H9 (cell line): ENCODE measurements at regions not wholly inside any gene's neighbourhood (a gene's known extent, or its start where the extent isn't known, plus 50 kb on each side); places are given as distances from the start of the nearest gene placed in this dataset.

Experiments used
- DNase-seq: peaks from one replicate; pipeline ENCODE4 v3.0.0-alpha.2; 2017
- H2AFZ ChIP-seq: one replicate; pipeline ENCODE4 v1.6.1; 2013; ENCODE audit warnings: mild to moderate bottlenecking, low read length, control low read depth, moderate library complexity
- H2AK5ac ChIP-seq: 2 replicates; pipeline ENCODE4 v1.6.1; 2013; ENCODE audit warnings: low read length, control low read depth, mixed read lengths; ENCODE audit not compliant: insufficient read length
- H2BK120ac ChIP-seq: one replicate; pipeline ENCODE4 v1.6.1; 2013; ENCODE audit warnings: low read depth, mild to moderate bottlenecking, low read length, control low read depth, inconsistent platforms; ENCODE audit not compliant: poor library complexity, severe bottlenecking
- H2BK12ac ChIP-seq: 2 replicates; pipeline ENCODE4 v1.6.1; 2013; ENCODE audit warnings: low read length, control low read depth, mixed read lengths, low read depth; ENCODE audit not compliant: insufficient read length
- H2BK15ac ChIP-seq: 2 replicates; pipeline ENCODE4 v1.6.1; 2013; ENCODE audit warnings: low read depth, low read length, control low read depth
- H2BK20ac ChIP-seq: one replicate; pipeline ENCODE4 v1.6.1; 2013; ENCODE audit warnings: low read depth, mild to moderate bottlenecking, low read length, control low read depth, inconsistent platforms; ENCODE audit not compliant: poor library complexity, severe bottlenecking
- H2BK5ac ChIP-seq: 2 replicates; pipeline ENCODE4 v1.6.1; 2013; ENCODE audit warnings: low read length, control low read depth, mixed read lengths; ENCODE audit not compliant: insufficient read length
- H3K14ac ChIP-seq: 2 replicates; pipeline ENCODE4 v1.6.1; 2013; ENCODE audit warnings: low read length, control low read depth; ENCODE audit not compliant: insufficient read depth
- H3K18ac ChIP-seq: 2 replicates; pipeline ENCODE4 v1.6.1; 2013; ENCODE audit warnings: low read depth, mild to moderate bottlenecking, mixed read lengths, low read length, control low read depth; ENCODE audit not compliant: insufficient read length
- H3K23ac ChIP-seq: 2 replicates; pipeline ENCODE4 v1.6.1; 2013; ENCODE audit warnings: low read length, control low read depth, mixed read lengths, low read depth; ENCODE audit not compliant: insufficient read length
- H3K23me2 ChIP-seq: 2 replicates; pipeline ENCODE4 v1.6.1; 2013; ENCODE audit warnings: low read depth, mild to moderate bottlenecking, mixed read lengths, low read length, control low read depth; ENCODE audit not compliant: insufficient read length, poor library complexity, severe bottlenecking
- H3K27ac ChIP-seq: 2 replicates; pipeline ENCODE4 v1.5.1; 2013; ENCODE audit warnings: low read length, control low read depth, mixed read lengths, low read depth; ENCODE audit not compliant: insufficient read length
- H3K27me3 ChIP-seq: 2 replicates; pipeline ENCODE4 v1.6.1; 2013; ENCODE audit warnings: low read length, control low read depth, inconsistent platforms; ENCODE audit not compliant: insufficient read depth
- H3K4ac ChIP-seq: 2 replicates; pipeline ENCODE4 v1.6.1; 2013; ENCODE audit warnings: low read depth, mild to moderate bottlenecking, control low read depth, inconsistent platforms, low read length, moderate library complexity
- H3K4me1 ChIP-seq: 2 replicates; pipeline ENCODE4 v1.6.1; 2013; ENCODE audit warnings: low read length, control low read depth, inconsistent platforms; ENCODE audit not compliant: insufficient read depth
- H3K4me2 ChIP-seq: 2 replicates; pipeline ENCODE4 v1.6.1; 2013; ENCODE audit warnings: low read length, control low read depth, mixed read lengths; ENCODE audit not compliant: insufficient read length, insufficient read depth
- H3K56ac ChIP-seq: 2 replicates; pipeline ENCODE4 v1.6.1; 2013; ENCODE audit warnings: low read depth, mild to moderate bottlenecking, mixed read lengths, low read length, control low read depth; ENCODE audit not compliant: insufficient read length
- H3K79me1 ChIP-seq: 2 replicates; pipeline ENCODE4 v1.6.1; 2013; ENCODE audit warnings: low read depth, mild to moderate bottlenecking, moderate library complexity, low read length, control low read depth, inconsistent platforms; ENCODE audit not compliant: insufficient read depth, poor library complexity, severe bottlenecking
- H3K79me2 ChIP-seq: 2 replicates; pipeline ENCODE4 v1.6.1; 2013; ENCODE audit warnings: low read length, control low read depth, inconsistent platforms; ENCODE audit not compliant: insufficient read depth
- H3K9ac ChIP-seq: 2 replicates; pipeline ENCODE4 v1.6.1; 2013; ENCODE audit warnings: low read length, control low read depth, mixed read lengths; ENCODE audit not compliant: insufficient read length; ENCODE audit errors: extremely low read depth
- H3K9me3 ChIP-seq: one replicate; pipeline ENCODE4 v1.6.1; 2013; ENCODE audit warnings: low read depth, low read length, inconsistent platforms; ENCODE audit not compliant: control insufficient read depth
- H3T11ph ChIP-seq: one replicate; pipeline ENCODE4 v1.6.1; 2013; ENCODE audit warnings: mild to moderate bottlenecking, low read length, control low read depth, inconsistent platforms
- H4K20me1 ChIP-seq: one replicate; pipeline ENCODE4 v1.6.1; 2013; ENCODE audit not compliant: control insufficient read depth, insufficient read length, insufficient read depth
- H4K5ac ChIP-seq: 2 replicates; pipeline ENCODE4 v1.6.1; 2013; ENCODE audit warnings: low read depth, mild to moderate bottlenecking, mixed read lengths, low read length, control low read depth; ENCODE audit not compliant: insufficient read length
- H4K8ac ChIP-seq: replicated peaks from 2 replicates; pipeline ENCODE4 v1.6.1; 2013; ENCODE audit warnings: low read length, control low read depth, mixed read lengths, low read depth; ENCODE audit not compliant: insufficient read length
- H4K91ac ChIP-seq: 2 replicates; pipeline ENCODE4 v1.6.1; 2013; ENCODE audit warnings: low read depth, mild to moderate bottlenecking, moderate library complexity, mixed read lengths, low read length, control low read depth; ENCODE audit not compliant: insufficient read length
- H3K27ac Mint-ChIP-seq, 3 experiments: 2 replicates in 2 of 3; 3 replicates in 1 of 3; pipeline ENCODE4 v1.8.0; 2020 to 2021; ENCODE audit warnings: mixed read lengths in 3 of 3, mild to moderate bottlenecking in 1 of 3, moderate library complexity in 1 of 3
- H3K27me3 Mint-ChIP-seq: 2 replicates; pipeline ENCODE4 v1.8.0; 2021; ENCODE audit warnings: low read depth, mild to moderate bottlenecking, moderate library complexity, mixed read lengths
- H3K36me3 Mint-ChIP-seq, 3 experiments: 2 replicates in 2 of 3; 3 replicates in 1 of 3; pipeline ENCODE4 v1.8.0; 2020 to 2021; ENCODE audit warnings: low read depth in 3 of 3, mixed read lengths in 3 of 3; ENCODE audit not compliant: insufficient read depth in 1 of 3
- H3K4me1 Mint-ChIP-seq, 2 experiments: 2 replicates each; pipeline ENCODE4 v1.8.0; 2020; ENCODE audit warnings: mixed read lengths in 2 of 2
- H3K4me3 Mint-ChIP-seq, 2 experiments: 2 replicates in 1 of 2; 3 replicates in 1 of 2; pipeline ENCODE4 v1.8.0; 2020 to 2021; ENCODE audit warnings: mild to moderate bottlenecking in 2 of 2, mixed read lengths in 2 of 2, moderate library complexity in 1 of 2
- H3K9me3 Mint-ChIP-seq, 2 experiments: 2 replicates in 1 of 2; 3 replicates in 1 of 2; pipeline ENCODE4 v1.8.0; 2020; ENCODE audit warnings: mild to moderate bottlenecking in 2 of 2, mixed read lengths in 2 of 2, moderate library complexity in 1 of 2
- WGBS: extraction: QIAGEN DNeasy Blood & Tissue Kit; methylation state at CpG from one replicate; pipeline ENCODE4 v1.1.7; 2013; ENCODE audit warnings: missing lambda C conversion rate, low lambda C conversion rate, mixed read lengths; ENCODE audit not compliant: insufficient read length; ENCODE audit errors: extremely low coverage; 5-methylcytosine and 5-hydroxymethylcytosine counted together
- TF ChIP-seq, protein P1 (sequence below): fragments of 200-600 bp; sonication (generic); conservative IDR thresholded peaks from 3 replicates; pipeline ENCODE4 v1.8.0; 2021; ENCODE audit warnings: antibody characterized with exemption, mild to moderate bottlenecking

DNA sequence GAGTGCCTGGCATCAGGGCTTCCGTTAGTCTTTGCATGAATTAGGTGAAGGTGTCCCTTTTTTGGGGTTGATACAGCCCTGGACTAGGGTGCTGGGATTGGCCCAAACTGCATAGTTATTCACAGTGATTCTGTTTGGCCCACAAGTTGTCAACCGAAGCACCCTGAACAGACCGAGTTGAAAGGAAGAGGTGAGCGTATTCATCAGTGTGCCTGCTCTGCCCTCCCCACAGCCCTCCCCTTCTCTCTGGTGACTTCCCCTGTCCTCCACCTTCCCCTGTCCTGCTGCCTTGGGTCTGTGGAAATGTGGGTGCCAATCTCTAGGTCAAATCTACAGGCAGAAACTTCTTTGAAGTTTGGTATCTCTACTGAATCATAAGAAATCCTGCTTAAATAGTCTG lies 330.5 kb downstream of the DYSF start:
- Histone ChIP-seq H2BK12ac (no peak overlapping the region), H3K9me3 (no peaks in the 10 kb centered on the region), H3K4me1 (no peaks in the 10 kb centered on the region), H3K56ac (no peak overlapping the region), H3K4me2 (no peak overlapping the region), H2BK15ac (no peak overlapping the region), H3K14ac (no peak overlapping the region), H4K8ac (no peak overlapping the region), H3K23ac (no peak overlapping the region), H3K27me3 (no peaks in the 10 kb centered on the region), H3K23me2 (no peaks in the 10 kb centered on the region), H4K5ac (no peak overlapping the region), H2AK5ac (no peak overlapping the region), H2BK20ac (no peak overlapping the region), H3T11ph (no peak overlapping the region), H2BK5ac (no peak overlapping the region), H4K91ac (no peak overlapping the region), H3K27ac (no peak overlapping the region), H2AFZ (no peak overlapping the region), H3K4ac (no peak overlapping the region), H3K79me2 (no peaks in the 10 kb centered on the region), H2BK120ac (no peak overlapping the region), H3K18ac (no peak overlapping the region), H3K79me1 (no peaks in the 10 kb centered on the region), H4K20me1 (no peaks in the 10 kb centered on the region), H3K9ac (no peak overlapping the region)
- peaks cover 0 to 8% of the 10 kb centered on the region in 2 experiments; a peak in 2 of 4 replicates for H3K4me1 Mint-ChIP-seq
- no peaks in the 10 kb centered on the region for H3K9me3 Mint-ChIP-seq
- H3K4me3 Mint-ChIP-seq = no peak overlapping the region
- no CpG with 5 or more reads among the region's 4 CpGs for WGBS
- H3K27me3 Mint-ChIP-seq = peaks cover 2% of the 10 kb centered on the region; the same call in 1 of the 2 replicates
- H3K27ac Mint-ChIP-seq = no peak overlapping the region
- H3K36me3 Mint-ChIP-seq = no peaks in the 10 kb centered on the region
- DNase-seq = peak; percentile 10
- TF ChIP-seq, protein P1, sequence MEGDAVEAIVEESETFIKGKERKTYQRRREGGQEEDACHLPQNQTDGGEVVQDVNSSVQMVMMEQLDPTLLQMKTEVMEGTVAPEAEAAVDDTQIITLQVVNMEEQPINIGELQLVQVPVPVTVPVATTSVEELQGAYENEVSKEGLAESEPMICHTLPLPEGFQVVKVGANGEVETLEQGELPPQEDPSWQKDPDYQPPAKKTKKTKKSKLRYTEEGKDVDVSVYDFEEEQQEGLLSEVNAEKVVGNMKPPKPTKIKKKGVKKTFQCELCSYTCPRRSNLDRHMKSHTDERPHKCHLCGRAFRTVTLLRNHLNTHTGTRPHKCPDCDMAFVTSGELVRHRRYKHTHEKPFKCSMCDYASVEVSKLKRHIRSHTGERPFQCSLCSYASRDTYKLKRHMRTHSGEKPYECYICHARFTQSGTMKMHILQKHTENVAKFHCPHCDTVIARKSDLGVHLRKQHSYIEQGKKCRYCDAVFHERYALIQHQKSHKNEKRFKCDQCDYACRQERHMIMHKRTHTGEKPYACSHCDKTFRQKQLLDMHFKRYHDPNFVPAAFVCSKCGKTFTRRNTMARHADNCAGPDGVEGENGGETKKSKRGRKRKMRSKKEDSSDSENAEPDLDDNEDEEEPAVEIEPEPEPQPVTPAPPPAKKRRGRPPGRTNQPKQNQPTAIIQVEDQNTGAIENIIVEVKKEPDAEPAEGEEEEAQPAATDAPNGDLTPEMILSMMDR = no peak
